ENCODE measurements at regions not wholly inside any gene's neighbourhood (a gene's known extent, or its start where the extent isn't known, plus 50 kb on each side); places are given as distances from the start of the nearest gene placed in this dataset.

DNA sequence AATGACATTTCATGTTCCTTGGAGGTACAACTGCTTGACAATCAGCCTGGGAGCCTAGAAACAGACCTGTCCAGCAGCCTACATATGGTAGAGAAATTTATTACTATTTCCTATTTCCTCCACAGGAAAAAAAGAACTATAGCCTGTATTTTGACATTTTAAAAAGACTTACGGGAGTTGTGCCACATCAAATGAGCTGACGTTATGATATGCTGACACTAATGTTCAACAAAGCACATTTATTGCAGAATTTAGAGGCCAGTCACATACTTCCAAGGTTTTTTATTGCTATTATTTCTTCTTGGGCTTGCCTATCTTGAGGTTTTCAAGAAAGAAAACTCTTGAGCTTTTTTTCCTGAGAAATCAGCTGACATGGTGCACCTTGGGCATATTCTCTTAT lies 305.3 kb downstream of the LRIG3 start:
- ATAC-seq (no peak), DNase-seq (no peak)
- no peaks in the 10 kb centered on the region for H3K36me3 Mint-ChIP-seq (ENCODE audit: insufficient read depth)
- no peaks in the 10 kb centered on the region for H3K4me1 Mint-ChIP-seq (ENCODE audit: low read depth)
- no peaks in the 10 kb centered on the region for H3K9me3 Mint-ChIP-seq
- no peaks in the 10 kb centered on the region for H3K27me3 Mint-ChIP-seq (ENCODE audit: low read depth)
- no peak overlapping the region for H3K4me3 Mint-ChIP-seq

DNA sequence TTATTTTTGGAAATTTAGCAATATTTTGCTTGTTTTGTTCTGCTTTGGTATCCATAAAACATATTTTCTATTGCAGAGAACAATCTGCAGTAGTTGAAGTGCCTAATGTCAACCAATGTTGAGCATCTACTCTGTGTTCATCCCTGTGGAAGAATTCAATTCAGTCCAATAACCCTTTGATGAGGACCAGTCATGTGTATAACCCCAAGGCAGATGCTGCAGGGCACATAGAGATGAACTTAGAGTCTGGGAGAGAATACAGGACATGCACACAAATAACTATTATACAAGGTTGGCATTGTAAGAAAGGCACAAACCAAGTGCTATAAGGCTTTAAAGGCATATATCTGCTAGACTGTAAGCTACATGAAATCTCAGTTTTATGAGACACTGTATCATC lies 304.7 kb downstream of the LRIG3 start:
- Mint-ChIP-seq H3K4me1 (ENCODE audit: low read depth) (no peaks in the 10 kb centered on the region), H3K36me3 (ENCODE audit: insufficient read depth) (no peaks in the 10 kb centered on the region), H3K27me3 (ENCODE audit: low read depth) (no peaks in the 10 kb centered on the region), H3K4me3 (no peak overlapping the region), H3K9me3 (no peaks in the 10 kb centered on the region)
- DNase-seq (no peak), ATAC-seq (no peak)

DNA sequence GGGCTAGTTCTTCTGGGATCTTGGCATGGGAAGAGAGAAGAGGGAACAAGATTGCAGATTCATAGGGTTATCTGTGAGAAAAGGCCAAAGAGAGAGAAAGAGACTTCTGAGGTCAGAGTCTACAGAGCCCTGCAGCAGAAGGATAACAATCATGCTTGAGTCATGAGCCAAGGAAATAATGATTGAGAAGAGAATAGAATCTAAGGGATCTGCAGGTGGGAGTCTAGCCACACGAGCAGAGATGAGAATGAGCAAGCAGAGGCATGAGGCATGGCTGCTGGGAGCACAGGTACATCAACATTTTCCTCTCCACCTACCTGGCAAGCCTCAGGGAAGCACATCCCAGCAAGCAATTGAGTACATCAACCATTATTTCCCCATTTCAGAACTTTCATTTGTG lies 303.7 kb downstream of the LRIG3 start:
- no peaks in the 10 kb centered on the region for H3K36me3 Mint-ChIP-seq (ENCODE audit: insufficient read depth)
- H3K4me1 Mint-ChIP-seq (ENCODE audit: low read depth) = no peaks in the 10 kb centered on the region
- no peak overlapping the region for H3K4me3 Mint-ChIP-seq
- H3K9me3 Mint-ChIP-seq = no peaks in the 10 kb centered on the region
- DNase-seq = no peak
- ATAC-seq = no peak
- H3K27me3 Mint-ChIP-seq (ENCODE audit: low read depth) = no peaks in the 10 kb centered on the region

DNA sequence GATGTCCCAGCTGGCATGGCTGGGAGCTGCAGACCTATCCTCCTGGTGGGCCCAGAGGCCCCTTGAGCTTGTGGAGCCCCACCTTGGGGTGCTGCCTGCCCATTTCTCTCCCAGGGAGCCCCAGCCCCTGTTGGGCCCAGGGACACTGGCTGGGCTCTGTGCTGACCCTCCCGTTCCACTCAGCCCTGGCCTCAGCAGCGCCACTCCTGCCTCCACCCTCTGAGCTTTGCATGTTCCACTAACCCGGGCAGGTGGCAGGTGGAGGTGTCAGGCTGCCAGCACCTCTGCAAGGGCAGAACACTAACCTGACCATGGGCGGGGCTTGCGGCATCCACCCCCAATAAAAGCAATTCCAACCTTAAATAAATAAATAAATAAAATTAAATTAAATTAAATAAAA lies 299.2 kb downstream of the LRIG3 start:
- no peaks in the 10 kb centered on the region for H3K27me3 Mint-ChIP-seq (ENCODE audit: low read depth)
- H3K36me3 Mint-ChIP-seq (ENCODE audit: insufficient read depth) = no peaks in the 10 kb centered on the region
- no peak for DNase-seq
- H3K4me3 Mint-ChIP-seq = no peak overlapping the region
- peaks cover 4% of the 10 kb centered on the region for H3K9me3 Mint-ChIP-seq
- ATAC-seq = no peak
- H3K4me1 Mint-ChIP-seq (ENCODE audit: low read depth) = no peaks in the 10 kb centered on the region

DNA sequence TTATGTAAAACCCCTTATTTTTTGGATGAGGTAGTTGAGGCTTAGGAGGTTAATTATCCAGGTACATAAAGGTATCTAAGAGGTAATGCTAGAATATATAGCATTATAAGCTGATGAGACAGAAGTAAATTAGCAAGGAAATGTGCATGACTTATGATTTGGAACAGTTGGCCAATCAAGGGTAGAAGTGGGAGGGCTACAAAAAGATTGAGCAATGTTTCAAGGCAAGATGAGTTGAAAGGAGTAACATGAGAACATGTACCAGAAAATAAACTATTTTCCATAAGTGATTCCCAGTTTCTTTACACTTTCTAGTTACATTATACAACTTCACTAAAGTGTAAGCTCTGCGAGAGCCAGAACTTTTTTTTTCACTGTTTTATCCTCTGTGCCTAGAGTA lies 290.9 kb downstream of the LRIG3 start:
- Mint-ChIP-seq H3K4me1 (ENCODE audit: low read depth) (no peaks in the 10 kb centered on the region), H3K4me3 (no peak overlapping the region), H3K9me3 (peaks cover 4% of the 10 kb centered on the region), H3K27me3 (ENCODE audit: low read depth) (no peaks in the 10 kb centered on the region), H3K36me3 (ENCODE audit: insufficient read depth) (no peaks in the 10 kb centered on the region)
- no peak for ATAC-seq
- no peak for DNase-seq

DNA sequence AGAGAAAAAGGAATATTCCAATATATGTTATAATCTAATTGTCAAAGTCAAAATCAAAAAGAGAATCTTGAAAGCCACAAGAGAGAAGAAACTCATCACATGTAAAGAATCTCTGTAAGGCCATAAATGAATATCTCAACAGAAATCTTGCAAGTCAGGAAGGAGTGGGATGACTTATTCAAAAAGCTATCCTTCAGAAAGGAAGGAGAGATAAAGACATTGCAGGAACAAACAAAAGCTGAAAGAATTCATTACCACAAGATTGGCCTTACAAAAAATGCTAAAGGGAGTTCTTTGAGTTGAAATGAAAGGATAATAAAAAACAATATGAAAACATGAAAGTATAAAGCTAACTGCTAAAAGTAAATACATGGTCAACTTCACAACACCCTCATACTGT lies 286.8 kb downstream of the LRIG3 start:
- no peak overlapping the region for H3K4me3 Mint-ChIP-seq
- no peaks in the 10 kb centered on the region for H3K4me1 Mint-ChIP-seq (ENCODE audit: low read depth)
- H3K27me3 Mint-ChIP-seq (ENCODE audit: low read depth) = no peaks in the 10 kb centered on the region
- no peak for DNase-seq
- H3K9me3 Mint-ChIP-seq = peaks cover 4% of the 10 kb centered on the region
- no peak for ATAC-seq
- no peaks in the 10 kb centered on the region for H3K36me3 Mint-ChIP-seq (ENCODE audit: insufficient read depth)

DNA sequence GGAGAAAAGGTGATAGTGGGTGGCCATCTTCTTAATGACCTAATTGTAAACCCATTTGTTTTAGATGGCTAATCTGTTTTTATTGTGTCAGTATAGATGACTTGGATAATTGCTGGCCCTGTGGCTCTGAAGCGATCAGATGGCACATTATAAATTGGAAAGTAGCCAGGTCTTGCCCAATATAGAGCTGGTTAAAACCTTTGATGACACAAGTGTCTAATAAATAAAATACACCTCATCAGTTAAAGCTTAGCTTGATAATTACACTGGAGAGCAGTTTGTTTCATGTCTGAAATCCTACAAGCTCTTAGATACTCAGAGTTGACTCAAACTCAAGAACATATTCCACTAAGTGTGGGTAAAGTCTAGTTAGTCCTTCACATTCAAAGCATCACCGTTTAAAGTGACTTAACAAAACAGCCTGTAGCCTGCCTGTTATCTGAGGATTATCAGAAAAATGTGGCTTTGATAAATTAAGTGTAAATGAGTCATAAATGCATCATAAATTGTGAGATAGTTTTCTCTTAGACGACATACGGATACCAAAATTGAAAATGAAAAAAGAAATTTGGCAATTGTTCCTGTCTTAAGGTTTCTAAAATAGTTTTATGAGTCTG lies 280.9 kb downstream of the LRIG3 start:
- Mint-ChIP-seq H3K27me3 (ENCODE audit: low read depth) (no peaks in the 10 kb centered on the region), H3K36me3 (ENCODE audit: insufficient read depth) (no peaks in the 10 kb centered on the region), H3K4me3 (no peak overlapping the region), H3K4me1 (ENCODE audit: low read depth) (no peaks in the 10 kb centered on the region), H3K9me3 (peaks cover 4% of the 10 kb centered on the region)
- ATAC-seq (no peak), DNase-seq (no peak)

DNA sequence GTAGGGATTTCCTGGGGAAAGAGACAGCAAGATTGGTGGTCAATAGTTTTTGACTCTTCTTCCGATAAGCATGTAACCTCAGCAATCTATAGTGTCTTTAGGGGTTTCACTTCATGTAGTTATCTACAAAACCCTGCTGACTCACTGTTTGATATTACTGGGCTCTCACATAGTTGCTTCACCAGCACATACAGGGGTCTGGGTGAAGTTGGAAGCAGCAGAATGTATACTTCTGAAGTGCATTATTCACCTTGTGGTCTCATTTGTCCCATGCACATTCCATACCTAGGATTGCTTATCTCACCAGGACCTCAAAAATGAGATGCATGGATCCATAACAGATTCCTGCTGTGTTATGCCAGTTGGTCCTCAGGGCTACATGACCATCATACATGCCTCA lies 280.0 kb downstream of the LRIG3 start:
- Mint-ChIP-seq H3K36me3 (ENCODE audit: insufficient read depth) (no peaks in the 10 kb centered on the region), H3K4me3 (no peak overlapping the region), H3K27me3 (ENCODE audit: low read depth) (no peaks in the 10 kb centered on the region), H3K9me3 (no peaks in the 10 kb centered on the region), H3K4me1 (ENCODE audit: low read depth) (no peaks in the 10 kb centered on the region)
- ATAC-seq = no peak
- DNase-seq = no peak

DNA sequence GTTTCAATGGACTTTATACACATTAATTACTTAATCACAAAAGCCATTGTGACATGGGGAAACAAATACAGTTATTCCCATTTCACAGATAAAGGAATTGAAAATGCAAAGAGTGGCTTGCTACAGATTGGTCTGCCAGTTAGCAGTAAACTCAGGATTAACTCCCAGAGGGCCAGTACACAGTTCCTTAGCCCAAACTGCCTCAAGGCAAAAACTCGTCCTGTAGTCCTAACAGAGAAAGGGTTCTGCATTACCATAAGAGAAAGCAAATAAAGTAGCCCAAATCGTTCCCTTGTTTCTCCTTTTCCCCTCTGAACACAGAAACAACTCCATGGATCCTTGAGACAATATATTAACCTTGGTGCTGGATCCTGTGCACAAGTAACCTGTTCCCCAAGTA lies 274.4 kb downstream of the LRIG3 start:
- Mint-ChIP-seq H3K36me3 (ENCODE audit: insufficient read depth) (no peaks in the 10 kb centered on the region), H3K4me1 (ENCODE audit: low read depth) (no peaks in the 10 kb centered on the region), H3K9me3 (no peaks in the 10 kb centered on the region)

DNA sequence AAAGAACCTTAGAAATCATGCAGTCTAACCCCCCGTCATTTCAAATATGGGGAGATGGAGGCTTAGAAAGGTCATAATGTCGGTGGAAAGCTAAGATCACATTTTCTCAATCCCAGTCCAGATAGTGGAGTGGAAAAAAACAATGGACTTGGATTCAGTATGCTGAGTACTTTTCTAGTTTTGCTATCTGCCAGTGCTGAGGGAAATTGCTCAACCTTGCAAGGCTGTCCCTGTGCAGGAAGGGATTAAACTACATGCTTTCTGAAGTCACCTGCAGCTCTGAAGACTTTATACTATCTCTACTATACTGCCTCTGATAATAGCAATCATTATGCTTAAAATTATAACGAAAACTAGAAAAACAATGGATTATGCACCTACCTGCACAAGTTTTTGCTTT lies 272.8 kb downstream of the LRIG3 start:
- Mint-ChIP-seq H3K4me1 (ENCODE audit: low read depth) (no peaks in the 10 kb centered on the region), H3K36me3 (ENCODE audit: insufficient read depth) (no peaks in the 10 kb centered on the region), H3K9me3 (no peaks in the 10 kb centered on the region), H3K4me3 (no peak overlapping the region), H3K27me3 (ENCODE audit: low read depth) (no peaks in the 10 kb centered on the region)
- ATAC-seq (no peak), DNase-seq (no peak)

More for the DNA sequence above, 274.4 kb downstream of the LRIG3 start:
- ATAC-seq (no peak), DNase-seq (no peak)
- no peak overlapping the region for H3K4me3 Mint-ChIP-seq
- no peaks in the 10 kb centered on the region for H3K27me3 Mint-ChIP-seq (ENCODE audit: low read depth)

DNA sequence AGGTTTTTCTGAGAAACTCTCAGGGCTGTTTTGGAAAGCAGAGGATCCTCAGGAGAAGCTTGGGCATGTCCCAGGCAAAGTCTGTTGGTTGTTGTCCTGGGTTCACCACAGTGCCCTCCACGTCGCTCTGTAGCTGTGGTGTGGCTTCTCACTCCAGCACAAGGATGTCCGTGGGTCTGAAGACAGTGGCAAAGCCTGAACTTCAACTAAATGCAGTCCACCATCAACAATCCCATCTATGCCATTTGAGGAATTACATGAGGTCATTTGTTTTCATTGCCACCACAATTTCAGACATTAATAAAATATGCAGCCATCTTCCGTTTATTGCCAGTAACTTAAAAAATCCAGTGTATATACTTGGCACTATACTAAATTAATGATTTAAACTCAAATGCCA lies 272.1 kb downstream of the LRIG3 start:
- DNase-seq (no peak), ATAC-seq (no peak)
- H3K36me3 Mint-ChIP-seq (ENCODE audit: insufficient read depth) = no peaks in the 10 kb centered on the region
- no peaks in the 10 kb centered on the region for H3K4me1 Mint-ChIP-seq (ENCODE audit: low read depth)
- H3K9me3 Mint-ChIP-seq = no peaks in the 10 kb centered on the region
- no peaks in the 10 kb centered on the region for H3K27me3 Mint-ChIP-seq (ENCODE audit: low read depth)
- no peak overlapping the region for H3K4me3 Mint-ChIP-seq

DNA sequence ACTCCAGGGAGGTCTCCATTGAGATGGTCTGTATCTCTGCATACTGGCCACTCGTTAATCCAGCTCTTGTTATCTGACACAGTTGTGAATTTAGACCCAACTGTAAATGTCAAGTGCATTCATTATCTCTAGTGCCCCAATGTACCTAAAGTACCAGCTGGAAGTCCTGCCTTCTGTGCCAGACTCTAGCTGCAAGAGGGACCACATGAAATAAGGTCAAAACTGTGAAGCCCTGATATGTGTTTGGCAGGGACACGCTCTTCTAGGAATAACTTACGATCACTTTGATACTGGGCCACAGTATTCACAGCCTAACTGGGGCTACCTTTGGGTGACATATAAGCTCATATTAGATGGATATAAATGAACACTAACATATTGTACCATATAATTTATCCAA lies 268.5 kb downstream of the LRIG3 start:
- Mint-ChIP-seq H3K36me3 (ENCODE audit: insufficient read depth) (no peaks in the 10 kb centered on the region), H3K4me3 (no peak overlapping the region), H3K4me1 (ENCODE audit: low read depth) (no peaks in the 10 kb centered on the region), H3K27me3 (ENCODE audit: low read depth) (no peaks in the 10 kb centered on the region), H3K9me3 (no peaks in the 10 kb centered on the region)
- DNase-seq (no peak), ATAC-seq (no peak)

DNA sequence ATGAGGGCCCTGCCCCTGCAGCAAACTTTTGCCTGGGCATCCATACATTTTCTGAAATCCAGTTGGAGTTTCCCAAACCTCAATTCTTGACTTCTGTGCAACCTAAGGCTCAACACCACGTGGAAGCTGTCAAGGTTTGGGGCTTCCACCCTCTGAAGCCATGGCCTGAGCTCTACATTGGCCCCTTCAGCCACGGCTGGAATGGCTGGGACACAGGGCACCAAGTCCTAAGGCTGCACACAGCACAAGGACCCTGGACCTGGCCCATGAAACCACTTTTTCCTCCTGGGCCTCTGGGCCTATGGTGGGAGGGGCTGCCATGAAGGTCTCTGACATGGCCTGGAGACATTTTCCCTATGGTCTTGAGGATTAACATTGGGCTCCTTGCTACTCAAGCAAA lies 266.3 kb downstream of the LRIG3 start:
- Mint-ChIP-seq H3K9me3 (no peaks in the 10 kb centered on the region), H3K27me3 (ENCODE audit: low read depth) (no peaks in the 10 kb centered on the region), H3K4me1 (ENCODE audit: low read depth) (no peaks in the 10 kb centered on the region), H3K4me3 (no peak overlapping the region), H3K36me3 (ENCODE audit: insufficient read depth) (no peaks in the 10 kb centered on the region)
- no peak for DNase-seq
- ATAC-seq = no peak

DNA sequence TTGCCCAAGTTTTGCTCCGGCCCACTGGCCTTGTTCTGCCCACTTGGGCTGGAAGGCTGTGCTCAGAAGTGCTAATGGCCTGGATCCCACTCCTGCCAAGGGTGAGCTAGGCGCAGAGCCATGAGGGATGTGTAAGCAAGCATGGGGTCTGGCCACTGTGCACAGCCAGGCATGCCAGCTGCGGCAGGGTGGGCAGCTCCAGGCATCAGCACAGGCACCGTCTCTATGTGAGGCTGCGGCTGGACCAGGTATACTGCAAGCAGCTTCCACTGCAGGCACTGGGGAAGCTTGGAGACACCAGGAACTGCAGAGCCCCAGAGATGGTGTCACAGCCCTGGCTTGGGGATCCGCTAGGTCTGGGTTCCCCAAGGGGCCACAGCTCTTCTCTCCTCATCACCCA lies 264.9 kb downstream of the LRIG3 start:
- DNase-seq (no peak), ATAC-seq (no peak)
- H3K4me3 Mint-ChIP-seq = no peak overlapping the region
- no peaks in the 10 kb centered on the region for H3K36me3 Mint-ChIP-seq (ENCODE audit: insufficient read depth)
- H3K27me3 Mint-ChIP-seq (ENCODE audit: low read depth) = no peaks in the 10 kb centered on the region
- no peaks in the 10 kb centered on the region for H3K9me3 Mint-ChIP-seq
- H3K4me1 Mint-ChIP-seq (ENCODE audit: low read depth) = no peaks in the 10 kb centered on the region

DNA sequence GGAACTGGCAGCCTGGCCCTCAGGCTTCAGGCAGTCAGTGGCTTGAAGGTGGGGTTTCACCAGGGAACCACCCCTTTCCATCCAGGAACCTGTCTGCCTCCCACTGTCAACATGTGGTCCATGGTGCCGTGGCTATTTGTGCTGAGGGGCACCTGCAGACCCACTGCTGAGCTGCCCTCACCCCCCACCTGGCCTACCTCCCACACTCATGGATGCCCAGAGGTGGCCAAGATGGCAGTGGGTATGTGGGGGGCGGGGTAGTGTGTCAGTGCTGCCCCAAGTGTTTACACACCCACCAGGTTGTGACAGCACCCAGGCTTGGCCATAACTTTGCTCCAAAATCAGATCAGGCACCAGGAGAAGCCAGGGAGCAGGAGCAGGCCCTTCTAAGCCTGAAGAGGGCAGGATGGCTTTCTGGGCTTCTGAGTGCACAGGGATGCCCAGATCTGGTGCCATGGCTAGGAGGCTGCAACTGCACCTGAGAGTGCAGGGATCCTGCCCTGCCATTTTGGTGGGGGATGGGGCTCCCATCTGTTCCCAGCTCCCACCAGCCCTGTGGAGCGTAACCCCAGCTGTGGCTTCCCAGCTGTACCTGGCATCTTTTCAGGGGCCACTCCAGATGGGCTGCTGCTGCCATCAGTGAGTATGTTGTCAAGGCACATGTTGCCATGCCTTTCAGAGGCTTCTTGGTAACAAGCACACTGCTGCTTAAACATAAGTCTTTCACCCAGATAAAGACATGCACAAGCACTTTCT lies 263.9 kb downstream of the LRIG3 start:
- no peaks in the 10 kb centered on the region for H3K4me1 Mint-ChIP-seq (ENCODE audit: low read depth)
- no peaks in the 10 kb centered on the region for H3K36me3 Mint-ChIP-seq (ENCODE audit: insufficient read depth)
- H3K4me3 Mint-ChIP-seq = no peak overlapping the region
- DNase-seq = no peak
- H3K9me3 Mint-ChIP-seq = no peaks in the 10 kb centered on the region
- ATAC-seq = no peak
- no peaks in the 10 kb centered on the region for H3K27me3 Mint-ChIP-seq (ENCODE audit: low read depth)

Measured in activated T-cell treated with anti-CD3 and anti-CD28 coated beads, Interleukin-2, amount 50 U/mL, for 4 hours (primary cell).